ENCODE measurements at regions not wholly inside any gene's neighbourhood (a gene's known extent, or its start where the extent isn't known, plus 50 kb on each side); places are given as distances from the start of the nearest gene placed in this dataset.

GRCh38 chr20:50310673-50311051, 120.0 kb downstream of the CEBPB start:
- H3K4me1 ChIP-seq (ENCODE audit: control insufficient read depth, insufficient read depth, low read length) = peaks cover 19% of the 10 kb centered on the region
- intact Hi-C loops (cut with micrococcal nuclease) = loop anchor here (2.0 kb wide), 1 partner anchor 76 kb away; no protein-coding TSS in a partner anchor
- H3K36me3 ChIP-seq (ENCODE audit: control insufficient read depth, insufficient read depth, low read length) = no peaks in the 10 kb centered on the region
- H3K27me3 Mint-ChIP-seq (ENCODE audit: low read depth in 2 of 2) = peaks cover 33 to 42% of the 10 kb centered on the region in 2 donors
- H3K27ac ChIP-seq (ENCODE audit: low read length) = no peak overlapping the region
- peak overlapping the region; percentile 47 for H3K4me3 Mint-ChIP-seq
- DNase-seq (peak in 1 of 2 donors; percentile 50), ATAC-seq (peak; percentile 59 to 93 (median 80))
- no peaks in the 10 kb centered on the region for H3K36me3 Mint-ChIP-seq
- no peak for TF ChIP-seq CTCF (IDR thresholded peaks at IDR 0.05)
- H3K4me3 ChIP-seq (ENCODE audit: low read length) = no peak overlapping the region
- no peaks in the 10 kb centered on the region for H3K9me3 Mint-ChIP-seq
- H3K27ac Mint-ChIP-seq = peak overlapping the region; percentile 23 to 62
- 36% methylated on average over 10 of the region's 10 CpGs for WGBS (ENCODE audit: insufficient coverage)
- H3K9me3 ChIP-seq (ENCODE audit: control insufficient read depth, insufficient read depth, low read length) = no peaks in the 10 kb centered on the region
- H3K4me1 Mint-ChIP-seq = peaks cover 19 to 30% of the 10 kb centered on the region in 2 donors
- H3K27me3 ChIP-seq (ENCODE audit: control insufficient read depth, insufficient read depth, low read length) = no peaks in the 10 kb centered on the region

GRCh38 chr20:50311308-50312001, 120.8 kb downstream of the CEBPB start:
- H3K27ac Mint-ChIP-seq = peak overlapping the region in 1 of 2 donors; percentile 23
- no peak for ATAC-seq
- intact Hi-C loops (cut with micrococcal nuclease) = loop anchor here (2.0 kb wide), 1 partner anchor 75 kb away; no protein-coding TSS in a partner anchor

GRCh38 chr20:50312002-50312681, 121.5 kb downstream of the CEBPB start:
- no peak for DNase-seq
- H3K27ac ChIP-seq (ENCODE audit: low read length) = no peak overlapping the region
- no peak overlapping the region for H3K4me3 Mint-ChIP-seq

More at GRCh38 chr20:50311308-50312001, 120.8 kb downstream of the CEBPB start:
- no peak for TF ChIP-seq CTCF (IDR thresholded peaks at IDR 0.05)
- H3K27me3 ChIP-seq (ENCODE audit: control insufficient read depth, insufficient read depth, low read length) = no peaks in the 10 kb centered on the region
- H3K27me3 Mint-ChIP-seq (ENCODE audit: low read depth in 2 of 2) = peaks cover 32 to 50% of the 10 kb centered on the region in 2 donors
- H3K9me3 Mint-ChIP-seq = no peaks in the 10 kb centered on the region
- H3K36me3 ChIP-seq (ENCODE audit: control insufficient read depth, insufficient read depth, low read length) = no peaks in the 10 kb centered on the region
- H3K4me3 Mint-ChIP-seq = no peak overlapping the region
- WGBS (ENCODE audit: insufficient coverage) = 86% methylated on average over 12 of the region's 12 CpGs
- DNase-seq = no peak
- H3K9me3 ChIP-seq (ENCODE audit: control insufficient read depth, insufficient read depth, low read length) = no peaks in the 10 kb centered on the region
- no peak overlapping the region for H3K4me3 ChIP-seq (ENCODE audit: low read length)
- H3K4me1 ChIP-seq (ENCODE audit: control insufficient read depth, insufficient read depth, low read length) = peaks cover 19% of the 10 kb centered on the region
- no peak overlapping the region for H3K27ac ChIP-seq (ENCODE audit: low read length)
- no peaks in the 10 kb centered on the region for H3K36me3 Mint-ChIP-seq
- peaks cover 19 to 30% of the 10 kb centered on the region in 2 donors for H3K4me1 Mint-ChIP-seq

More at GRCh38 chr20:50312002-50312681, 121.5 kb downstream of the CEBPB start:
- Histone ChIP-seq H3K9me3 (ENCODE audit: control insufficient read depth, insufficient read depth, low read length) (no peaks in the 10 kb centered on the region), H3K4me1 (ENCODE audit: control insufficient read depth, insufficient read depth, low read length) (peaks cover 19% of the 10 kb centered on the region), H3K36me3 (ENCODE audit: control insufficient read depth, insufficient read depth, low read length) (no peaks in the 10 kb centered on the region), H3K4me3 (ENCODE audit: low read length) (no peak overlapping the region), H3K27me3 (ENCODE audit: control insufficient read depth, insufficient read depth, low read length) (no peaks in the 10 kb centered on the region)
- intact Hi-C loops (cut with micrococcal nuclease) = no loop called here
- H3K27ac Mint-ChIP-seq = peak overlapping the region in 1 of 2 donors; percentile 17
- no peaks in the 10 kb centered on the region for H3K9me3 Mint-ChIP-seq
- no peak for TF ChIP-seq CTCF (IDR thresholded peaks at IDR 0.05)
- no peaks in the 10 kb centered on the region for H3K36me3 Mint-ChIP-seq
- peaks cover 36 to 57% of the 10 kb centered on the region in 2 donors for H3K27me3 Mint-ChIP-seq (ENCODE audit: low read depth in 2 of 2)
- 95% methylated on average over 4 of the region's 5 CpGs for WGBS (ENCODE audit: insufficient coverage)
- peaks cover 19 to 30% of the 10 kb centered on the region in 2 donors for H3K4me1 Mint-ChIP-seq
- no peak for ATAC-seq
